IMR-90 (cell line): ENCODE measurements at regions not wholly inside any gene's neighbourhood (a gene's known extent, or its start where the extent isn't known, plus 50 kb on each side); places are given as distances from the start of the nearest gene placed in this dataset.

Source experiments
- ATAC-seq: fragments of 200-7000 bp; cut with Tn5 transposase; 2 replicates; pipeline ENCODE4 v1.9.1; 2020; ENCODE audit warnings: low read depth, mild to moderate bottlenecking, moderate library complexity
- BruUV-seq: library from RNA; stranded (reverse); fragments of 400-500 nt; replicated peaks from 2 replicates; lab custom pipeline; 2021; lab: Mats Ljungman, UMichigan
- CTCF ChIA-PET: fragments of 300-600 bp; formaldehyde crosslinking; extraction: SDS; loops from one replicate; lab custom pipeline; 2021; ENCODE audit warnings: antibody characterized with exemption; lab: Yijun Ruan, JAX
- POLR2A ChIA-PET: fragments of 300-600 bp; sonication (Branson Sonifier 250); formaldehyde crosslinking; loops from one replicate; lab custom pipeline; 2022; ENCODE audit warnings: antibody characterized with exemption; ENCODE audit not compliant: unreplicated experiment; lab: Charles Lee
- DNase-seq: peaks from one replicate; pipeline ENCODE4 v3.0.0; 2013
- H2AFZ ChIP-seq: replicated peaks from 2 replicates; pipeline ENCODE3; 2013; ENCODE audit warnings: low read length, mild to moderate bottlenecking; ENCODE audit not compliant: poor library complexity
- H2AK5ac ChIP-seq: 2 replicates; pipeline ENCODE4 v1.6.1; 2013; ENCODE audit warnings: low read depth, low read length, inconsistent platforms
- H2AK9ac ChIP-seq: replicated peaks from 2 replicates; pipeline ENCODE3; 2013; ENCODE audit warnings: mild to moderate bottlenecking, low read depth, low read length, moderate library complexity; ENCODE audit not compliant: poor library complexity
- H2BK120ac ChIP-seq: 2 replicates; pipeline ENCODE4 v1.6.1; 2013; ENCODE audit warnings: low read depth, low read length, inconsistent platforms
- H2BK15ac ChIP-seq: 3 replicates; pipeline ENCODE4 v1.6.1; 2013; ENCODE audit warnings: low read depth, low read length, inconsistent platforms
- H2BK20ac ChIP-seq: 2 replicates; pipeline ENCODE4 v1.6.1; 2013; ENCODE audit warnings: low read depth, mild to moderate bottlenecking, inconsistent platforms, low read length, moderate library complexity
- H2BK5ac ChIP-seq: 2 replicates; pipeline ENCODE4 v1.6.1; 2013; ENCODE audit warnings: mild to moderate bottlenecking, low read depth, low read length, inconsistent platforms; ENCODE audit not compliant: poor library complexity, severe bottlenecking
- H3K14ac ChIP-seq: replicated peaks from 2 replicates; pipeline ENCODE4 v1.6.1; 2013; ENCODE audit warnings: low read depth, low read length, inconsistent platforms
- H3K18ac ChIP-seq: 2 replicates; pipeline ENCODE4 v1.6.1; 2013; ENCODE audit warnings: low read depth, low read length, control low read depth
- H3K23ac ChIP-seq: 2 replicates; pipeline ENCODE4 v1.6.1; 2013; ENCODE audit warnings: low read depth, low read length, inconsistent platforms
- H3K27ac ChIP-seq: 2 replicates; pipeline ENCODE4 v1.5.1; 2013; ENCODE audit warnings: mild to moderate bottlenecking, control low read depth, low read length; ENCODE audit not compliant: insufficient read depth
- H3K27me3 ChIP-seq: 2 replicates; pipeline ENCODE4 v1.6.1; 2013; ENCODE audit warnings: low read length; ENCODE audit not compliant: control insufficient read depth, insufficient read depth
- H3K36me3 ChIP-seq: 2 replicates; pipeline ENCODE4 v1.6.1; 2013; ENCODE audit warnings: low read length, mixed read lengths; ENCODE audit not compliant: control insufficient read depth, insufficient read depth
- H3K4ac ChIP-seq: 2 replicates; pipeline ENCODE4 v1.6.1; 2013; ENCODE audit warnings: low read depth, low read length, inconsistent platforms
- H3K4me1 ChIP-seq: 2 replicates; pipeline ENCODE4 v1.6.1; 2013; ENCODE audit warnings: low read length, mixed read lengths; ENCODE audit not compliant: control insufficient read depth, insufficient read depth
- H3K4me2 ChIP-seq: 2 replicates; pipeline ENCODE4 v1.6.1; 2013; ENCODE audit warnings: low read depth, mild to moderate bottlenecking, control low read depth, low read length, moderate library complexity
- H3K4me3 ChIP-seq: 2 replicates; pipeline ENCODE4 v1.5.1; 2013; ENCODE audit warnings: low read depth, mild to moderate bottlenecking, control low read depth, low read length, moderate library complexity; ENCODE audit not compliant: insufficient read depth
- H3K56ac ChIP-seq: 2 replicates; pipeline ENCODE4 v1.6.1; 2013; ENCODE audit warnings: low read length, inconsistent platforms; ENCODE audit not compliant: insufficient read depth; ENCODE audit errors: extremely low read depth
- H3K79me1 ChIP-seq, 2 experiments: 2 replicates each; pipeline ENCODE4 v1.6.1; 2013; ENCODE audit warnings: low read length in 2 of 2, inconsistent platforms in 1 of 2, low read depth in 1 of 2
- H3K9ac ChIP-seq: 2 replicates; pipeline ENCODE4 v1.6.1; 2013; ENCODE audit warnings: low read depth, low read length, control low read depth
- H3K9me1 ChIP-seq: 2 replicates; pipeline ENCODE4 v1.6.1; 2013; ENCODE audit warnings: low read length, inconsistent platforms; ENCODE audit not compliant: insufficient read depth
- H3K9me3 ChIP-seq: 2 replicates; pipeline ENCODE4 v1.6.1; 2013; ENCODE audit warnings: low read length; ENCODE audit not compliant: control insufficient read depth, insufficient read depth
- H4K20me1 ChIP-seq: 2 replicates; pipeline ENCODE4 v1.6.1; 2013; ENCODE audit warnings: low read length, inconsistent platforms; ENCODE audit not compliant: insufficient read depth
- H4K5ac ChIP-seq: 2 replicates; pipeline ENCODE4 v1.6.1; 2013; ENCODE audit warnings: mild to moderate bottlenecking, low read depth, low read length, control low read depth
- H4K8ac ChIP-seq, 2 experiments: 2 replicates each; pipeline ENCODE4 v1.6.1; 2013; ENCODE audit warnings: low read depth in 2 of 2, low read length in 2 of 2, control low read depth in 1 of 2, inconsistent platforms in 1 of 2
- H4K91ac ChIP-seq: 2 replicates; pipeline ENCODE4 v1.6.1; 2013; ENCODE audit warnings: low read depth, low read length, inconsistent platforms; ENCODE audit not compliant: insufficient read depth
- CHD1 ChIP-seq: IDR thresholded peaks from 2 replicates; pipeline ENCODE4 v1.6.1; 2012; ENCODE audit warnings: low read depth, low read length, improper control_type of control experiment
- POLR2A ChIP-seq: IDR thresholded peaks from 2 replicates; pipeline ENCODE4 v1.6.1; 2012; ENCODE audit warnings: mild to moderate bottlenecking, low read depth, low read length
- RAD21 ChIP-seq: IDR thresholded peaks from 2 replicates; pipeline ENCODE4 v1.6.1; 2012; ENCODE audit warnings: low read length, improper control_type of control experiment
- RCOR1 ChIP-seq: IDR thresholded peaks from 2 replicates; pipeline ENCODE4 v1.6.1; 2012; ENCODE audit warnings: mild to moderate bottlenecking, low read length, improper control_type of control experiment; ENCODE audit not compliant: insufficient replicate concordance
- RFX5 ChIP-seq: IDR thresholded peaks from 2 replicates; pipeline ENCODE4 v1.8.0; 2012; ENCODE audit warnings: low read depth, mild to moderate bottlenecking, low read length, moderate library complexity
- WGBS, 2 experiments: methylation state at CpG; one replicate each; pipeline versions ENCODE4 v1.1.5 to v1.1.7; 2013; ENCODE audit warnings: missing lambda C conversion rate in 2 of 2; ENCODE audit not compliant: insufficient read length in 1 of 2; ENCODE audit errors: extremely low coverage in 2 of 2; 5-methylcytosine and 5-hydroxymethylcytosine counted together
- dilution Hi-C: fragments of 300-500 bp; cut with HindIII; formaldehyde crosslinking; loops from one replicate; pipeline ENCODE4 v1.14.3; 2018; ENCODE audit warnings: low sequenced_read_pairs; ENCODE audit not compliant: unreplicated experiment
- in situ Hi-C: fragments of 300-500 bp; cut with MboI; formaldehyde crosslinking; loops from 3 replicates; pipeline ENCODE4 v1.14.3; 2019; ENCODE audit warnings: low sequenced_read_pairs, inconsistent platforms, mixed read lengths
- intact Hi-C: fragments of 100-400 bp; cut with micrococcal nuclease; formaldehyde crosslinking; loops from 2 replicates; pipeline ENCODE4 v1.10.0; 2022

- in situ Hi-C loops (no loop called here), intact Hi-C loops (no loop called here)
These were observed 228.4 kb upstream of the MMADHC start for GRCh38 chr2:149815941-149816340.

More at GRCh38 chr2:149815941-149816340, 228.4 kb upstream of the MMADHC start:
- BruUV-seq = no TSS peak
- Histone ChIP-seq H3K4me1 (no peaks in the 10 kb centered on the region), H3K4ac (no peak overlapping the region), H3K56ac (no peak overlapping the region), H3K4me2 (no peak overlapping the region), H2AK5ac (no peak overlapping the region), H2AK9ac (no peak overlapping the region), H4K20me1 (no peaks in the 10 kb centered on the region), H2AFZ (no peak overlapping the region), H3K9me1 (no peaks in the 10 kb centered on the region), H3K9ac (no peak overlapping the region), H4K5ac (no peak overlapping the region), H3K27ac (no peak overlapping the region), H3K18ac (no peak overlapping the region), H2BK5ac (no peak overlapping the region), H2BK20ac (no peak overlapping the region), H2BK120ac (no peak overlapping the region), H3K36me3 (no peaks in the 10 kb centered on the region), H3K9me3 (no peaks in the 10 kb centered on the region; the same call in 1 of the 2 replicates), H3K27me3 (no peaks in the 10 kb centered on the region), H3K23ac (no peak overlapping the region), H3K79me1 (no peaks in the 10 kb centered on the region), H3K4me3 (no peak overlapping the region), H4K91ac (no peak overlapping the region), H3K14ac (no peak overlapping the region), H2BK15ac (no peak overlapping the region), H4K8ac (no peak overlapping the region)
- no peak for DNase-seq
- no CpG with 5 or more reads among the region's 1 CpG for WGBS, 2 experiments
- no peak for ATAC-seq
- dilution Hi-C loops = no loop called here
- ChIA-PET POLR2A (no interaction called here), CTCF (no interaction called here)
- TF ChIP-seq CHD1 (no peak), RFX5 (no peak), RCOR1 (no peak), POLR2A (no peak), RAD21 (no peak)
